CD4-positive, alpha-beta memory T cell (primary cell): ENCODE measurements at regions not wholly inside any gene's neighbourhood (a gene's known extent, or its start where the extent isn't known, plus 50 kb on each side); places are given as distances from the start of the nearest gene placed in this dataset.

Experiments
- CTCF ChIA-PET: fragments of 350-600 bp; sonication (Branson Sonifier 250); formaldehyde crosslinking; loops from one replicate; lab custom pipeline; 2021; ENCODE audit warnings: inconsistent platforms; ENCODE audit not compliant: partially characterized antibody; lab: Charles Lee
- POLR2A ChIA-PET: fragments of 350-600 bp; sonication (Branson Sonifier 250); formaldehyde crosslinking; loops from one replicate; lab custom pipeline; 2021; ENCODE audit not compliant: partially characterized antibody; lab: Charles Lee
- DNase-seq, 5 donors: peaks; one replicate each; pipeline versions ENCODE4 v3.0.0 to v3.0.0-alpha.2; 2020 to 2022; ENCODE audit warnings: mixed read lengths in 1 of 5
- H3K27ac ChIP-seq: one replicate; pipeline ENCODE4 v1.7.0; 2013; ENCODE audit warnings: low read depth, low read length
- H3K27me3 ChIP-seq: 2 replicates; pipeline ENCODE4 v1.7.0; 2013; ENCODE audit warnings: mild to moderate bottlenecking, low read length, moderate library complexity; ENCODE audit not compliant: insufficient read depth
- H3K36me3 ChIP-seq: 2 replicates; pipeline ENCODE4 v1.7.0; 2013; ENCODE audit warnings: mild to moderate bottlenecking, low read length, moderate library complexity; ENCODE audit not compliant: insufficient read depth
- H3K4me1 ChIP-seq: 2 replicates; pipeline ENCODE4 v1.7.0; 2013; ENCODE audit warnings: mild to moderate bottlenecking, low read length, moderate library complexity; ENCODE audit not compliant: insufficient read depth
- H3K4me3 ChIP-seq, 2 donors: one replicate each; pipeline ENCODE4 v1.7.0; 2013; ENCODE audit warnings: low read length in 2 of 2, mild to moderate bottlenecking in 1 of 2
- H3K9me3 ChIP-seq, 2 donors: one replicate each; pipeline ENCODE4 v1.7.0; 2013; ENCODE audit warnings: low read length in 2 of 2, control low read depth in 1 of 2; ENCODE audit not compliant: control insufficient read depth in 1 of 2
- H3K27ac Mint-ChIP-seq, 7 donors: one replicate each; pipeline ENCODE4 v1.8.0; 2020 to 2021; ENCODE audit warnings: mixed read lengths in 7 of 7, mild to moderate bottlenecking in 6 of 7, inconsistent platforms in 3 of 7, moderate library complexity in 3 of 7
- H3K27me3 Mint-ChIP-seq, 2 donors: one replicate each; pipeline ENCODE4 v1.8.0; 2020 to 2021; ENCODE audit warnings: mixed read lengths in 2 of 2
- H3K36me3 Mint-ChIP-seq, 2 donors: one replicate each; pipeline ENCODE4 v1.8.0; 2020 to 2021; ENCODE audit warnings: mixed read lengths in 2 of 2, inconsistent platforms in 1 of 2, mild to moderate bottlenecking in 1 of 2
- H3K4me1 Mint-ChIP-seq, 4 donors: one replicate each; pipeline ENCODE4 v1.8.0; 2020 to 2021; ENCODE audit warnings: mixed read lengths in 4 of 4, mild to moderate bottlenecking in 1 of 4
- H3K4me3 Mint-ChIP-seq, 8 donors: one replicate each; pipeline ENCODE4 v1.8.0; 2020 to 2021; ENCODE audit warnings: mixed read lengths in 8 of 8, mild to moderate bottlenecking in 7 of 8, moderate library complexity in 6 of 8, inconsistent platforms in 3 of 8
- H3K9me3 Mint-ChIP-seq, 8 donors: one replicate each; pipeline ENCODE4 v1.8.0; 2020 to 2021; ENCODE audit warnings: mixed read lengths in 8 of 8, mild to moderate bottlenecking in 5 of 8, inconsistent platforms in 3 of 8, moderate library complexity in 1 of 8
- intact Hi-C: fragments of 100-400 bp; cut with micrococcal nuclease; formaldehyde crosslinking; loops from one replicate; pipeline ENCODE4 v1.15.1; 2023

DNA sequence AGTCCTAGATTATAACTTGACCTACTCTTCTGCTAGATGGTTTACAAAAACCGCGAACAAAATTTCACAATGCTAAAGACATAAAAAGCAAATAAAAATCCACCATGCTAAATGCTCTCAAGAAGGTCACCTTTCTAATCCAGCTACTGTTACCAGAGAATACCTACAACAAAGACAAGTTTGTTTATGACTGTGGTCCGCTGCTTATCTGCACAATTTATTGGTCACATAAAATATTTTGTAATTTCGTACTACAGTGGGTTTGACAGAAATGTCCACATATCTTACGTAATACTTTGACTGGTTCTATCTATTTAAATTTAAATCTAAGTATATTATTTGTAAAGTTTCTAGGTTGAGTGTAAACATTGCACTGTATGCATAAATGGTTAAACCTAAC is 257.6 kb upstream of the ZNF608 start:
- H3K27ac ChIP-seq: no peak overlapping the region
- H3K36me3 ChIP-seq: no peaks in the 10 kb centered on the region
- no peaks in the 10 kb centered on the region for H3K27me3 ChIP-seq
- Mint-ChIP-seq H3K36me3 (peaks cover 0 to 4% of the 10 kb centered on the region in 2 donors), H3K27me3 (no peaks in the 10 kb centered on the region), H3K4me3 (no peak overlapping the region), H3K4me1 (no peaks in the 10 kb centered on the region), H3K9me3 (peaks cover 0 to 6% (median 3%) of the 10 kb centered on the region in 8 donors), H3K27ac (no peak overlapping the region)
- no peak for DNase-seq
- no peaks in the 10 kb centered on the region for H3K9me3 ChIP-seq
- no peak overlapping the region for H3K4me3 ChIP-seq
- H3K4me1 ChIP-seq: no peaks in the 10 kb centered on the region
- CTCF ChIA-PET: no interaction called here
- intact Hi-C loops: no loop called here
- POLR2A ChIA-PET: no interaction called here

DNA sequence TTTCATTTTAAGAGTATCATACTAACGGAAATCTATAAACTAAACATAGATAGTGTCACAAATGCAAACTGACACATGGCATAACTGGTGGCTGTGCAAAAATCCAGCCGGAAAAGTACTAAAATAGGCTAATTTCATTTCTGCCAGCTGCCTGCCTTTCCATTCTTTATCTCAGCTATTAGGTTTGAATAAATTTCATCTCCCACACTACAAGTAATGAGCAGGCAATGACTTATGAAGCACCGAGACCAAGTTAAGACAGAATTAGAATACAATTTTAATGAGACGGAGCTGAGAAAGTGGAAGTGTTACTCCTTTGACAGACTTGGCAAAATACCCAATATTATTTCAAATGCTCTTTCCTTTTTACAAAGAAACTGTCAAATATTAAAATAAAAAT is 258.8 kb upstream of the ZNF608 start:
- H3K4me3 ChIP-seq: no peak overlapping the region
- intact Hi-C loops: no loop called here

DNA sequence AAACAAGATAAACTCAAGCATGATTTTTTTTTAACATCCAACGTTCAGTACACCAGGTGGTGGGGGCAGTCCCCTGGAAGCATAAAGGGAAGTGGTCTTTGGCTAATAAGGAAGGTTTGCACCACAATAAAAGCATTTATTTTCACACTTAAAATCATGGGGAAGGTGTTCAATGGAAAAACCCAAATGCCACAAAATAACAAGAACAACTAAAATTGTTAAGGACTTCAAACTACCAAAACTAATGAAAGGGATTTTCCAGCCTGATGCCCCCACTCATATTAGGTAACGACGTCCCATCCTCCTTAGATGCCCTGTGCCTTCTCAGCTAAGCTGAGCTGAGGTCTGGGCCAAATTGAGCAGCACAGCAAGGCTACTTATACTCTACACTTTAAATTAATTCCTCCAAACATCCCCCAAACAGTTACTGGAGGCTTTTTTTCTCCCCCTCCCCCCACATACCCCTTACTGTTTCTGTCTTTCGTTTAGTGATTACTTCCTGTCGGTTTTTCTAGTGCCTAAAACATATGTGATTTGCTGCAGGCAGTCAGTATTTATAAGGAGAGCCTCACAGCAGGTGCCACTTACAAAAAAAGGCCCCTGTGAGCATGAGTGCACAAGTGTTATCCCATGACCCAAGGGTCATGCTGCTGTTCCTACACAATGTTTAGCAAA is 259.7 kb upstream of the ZNF608 start:
- DNase-seq: no peak
- ChIA-PET CTCF (no interaction called here), POLR2A (no interaction called here)
- intact Hi-C loops: no loop called here
- Histone ChIP-seq H3K4me3 (no peak overlapping the region), H3K4me1 (no peaks in the 10 kb centered on the region), H3K27me3 (no peaks in the 10 kb centered on the region), H3K36me3 (no peaks in the 10 kb centered on the region), H3K9me3 (no peaks in the 10 kb centered on the region), H3K27ac (no peak overlapping the region)
- H3K4me1 Mint-ChIP-seq: no peaks in the 10 kb centered on the region
- no peaks in the 10 kb centered on the region for H3K27me3 Mint-ChIP-seq
- H3K36me3 Mint-ChIP-seq: peaks cover 0 to 3% of the 10 kb centered on the region in 2 donors
- no peak overlapping the region for H3K27ac Mint-ChIP-seq
- no peak overlapping the region for H3K4me3 Mint-ChIP-seq
- H3K9me3 Mint-ChIP-seq: peaks cover 0 to 4% (median 2%) of the 10 kb centered on the region in 8 donors

More for the DNA sequence above, 258.8 kb upstream of the ZNF608 start:
- Histone ChIP-seq H3K4me1 (no peaks in the 10 kb centered on the region), H3K9me3 (no peaks in the 10 kb centered on the region), H3K27ac (no peak overlapping the region), H3K36me3 (no peaks in the 10 kb centered on the region), H3K27me3 (no peaks in the 10 kb centered on the region)
- Mint-ChIP-seq H3K4me3 (no peak overlapping the region), H3K27ac (no peak overlapping the region), H3K4me1 (no peaks in the 10 kb centered on the region), H3K36me3 (peaks cover 0 to 4% of the 10 kb centered on the region in 2 donors), H3K27me3 (no peaks in the 10 kb centered on the region), H3K9me3 (peaks cover 0 to 6% (median 3%) of the 10 kb centered on the region in 8 donors)
- ChIA-PET POLR2A (no interaction called here), CTCF (no interaction called here)
- no peak for DNase-seq

GRCh38 chr5:125010356-125010755 is 263.9 kb upstream of the ZNF608 start:
- Mint-ChIP-seq H3K4me1 (no peaks in the 10 kb centered on the region), H3K9me3 (peaks cover 0 to 4% (median 0%) of the 10 kb centered on the region in 8 donors), H3K4me3 (no peak overlapping the region), H3K36me3 (no peaks in the 10 kb centered on the region), H3K27me3 (no peaks in the 10 kb centered on the region), H3K27ac (no peak overlapping the region)
- DNase-seq: no peak
- ChIA-PET POLR2A (no interaction called here), CTCF (no interaction called here)
- no peaks in the 10 kb centered on the region for H3K9me3 ChIP-seq
- H3K36me3 ChIP-seq: no peaks in the 10 kb centered on the region
- no peak overlapping the region for H3K4me3 ChIP-seq
- intact Hi-C loops: no loop called here
- H3K27ac ChIP-seq: no peak overlapping the region
- no peaks in the 10 kb centered on the region for H3K4me1 ChIP-seq
- H3K27me3 ChIP-seq: no peaks in the 10 kb centered on the region

GRCh38 chr5:125011014-125011413 is 264.6 kb upstream of the ZNF608 start:
- H3K9me3 ChIP-seq: no peaks in the 10 kb centered on the region
- Mint-ChIP-seq H3K4me1 (no peaks in the 10 kb centered on the region), H3K9me3 (peaks cover 0 to 4% (median 0%) of the 10 kb centered on the region in 8 donors), H3K27me3 (no peaks in the 10 kb centered on the region), H3K27ac (no peak overlapping the region), H3K36me3 (no peaks in the 10 kb centered on the region), H3K4me3 (no peak overlapping the region)
- ChIA-PET POLR2A (no interaction called here), CTCF (no interaction called here)
- intact Hi-C loops: no loop called here
- no peaks in the 10 kb centered on the region for H3K27me3 ChIP-seq
- no peak overlapping the region for H3K4me3 ChIP-seq
- H3K4me1 ChIP-seq: no peaks in the 10 kb centered on the region
- no peaks in the 10 kb centered on the region for H3K36me3 ChIP-seq
- DNase-seq: no peak
- H3K27ac ChIP-seq: no peak overlapping the region

DNA sequence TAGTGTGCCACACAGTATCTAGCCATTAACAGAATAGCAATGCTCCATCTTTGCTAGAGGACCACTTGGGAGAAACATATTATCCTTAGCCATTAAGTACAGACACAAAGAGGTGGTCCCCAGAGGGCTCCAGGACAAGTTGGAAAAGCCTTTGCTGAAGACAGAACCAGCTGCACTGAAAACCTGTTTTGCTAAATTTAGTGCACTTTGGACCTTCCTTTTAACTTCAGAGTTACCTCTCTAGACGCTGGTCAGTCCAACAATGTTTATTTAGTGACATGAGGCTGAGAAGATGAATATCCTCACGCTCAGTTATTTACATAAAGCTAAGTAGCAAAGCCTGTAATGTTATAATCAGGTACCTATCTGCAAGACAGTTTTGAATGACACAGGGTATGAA is 265.0 kb upstream of the ZNF608 start:
- no peaks in the 10 kb centered on the region for H3K4me1 Mint-ChIP-seq
- no peak overlapping the region for H3K27ac Mint-ChIP-seq
- no peaks in the 10 kb centered on the region for H3K27me3 Mint-ChIP-seq
- H3K9me3 ChIP-seq: no peaks in the 10 kb centered on the region
- H3K36me3 ChIP-seq: no peaks in the 10 kb centered on the region
- POLR2A ChIA-PET: no interaction called here
- H3K27me3 ChIP-seq: no peaks in the 10 kb centered on the region
- peaks cover 0 to 4% (median 0%) of the 10 kb centered on the region in 8 donors for H3K9me3 Mint-ChIP-seq
- intact Hi-C loops: no loop called here
- DNase-seq: no peak
- H3K4me3 Mint-ChIP-seq: no peak overlapping the region
- CTCF ChIA-PET: no interaction called here
- H3K36me3 Mint-ChIP-seq: no peaks in the 10 kb centered on the region
- no peak overlapping the region for H3K4me3 ChIP-seq
- no peak overlapping the region for H3K27ac ChIP-seq
- no peaks in the 10 kb centered on the region for H3K4me1 ChIP-seq

DNA sequence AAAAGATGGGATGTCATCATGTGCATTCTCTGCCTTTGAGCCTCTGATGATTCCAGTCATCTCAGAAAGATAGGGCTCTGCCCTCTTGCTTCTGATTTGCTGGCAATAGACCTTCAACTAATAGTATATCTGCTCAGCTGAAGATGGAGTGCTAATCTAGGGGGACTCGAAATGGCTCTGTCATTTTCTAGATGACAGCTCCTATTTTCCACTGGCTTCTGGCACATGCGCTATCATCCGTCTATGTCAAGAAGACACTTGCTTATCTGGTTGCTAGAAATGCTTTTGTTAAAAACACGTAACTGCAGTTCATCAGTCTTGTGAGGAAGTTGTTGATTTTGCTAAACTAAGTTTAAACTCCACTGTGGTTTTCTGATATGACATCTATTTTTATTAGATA is 265.5 kb upstream of the ZNF608 start:
- Mint-ChIP-seq H3K4me1 (no peaks in the 10 kb centered on the region), H3K27me3 (no peaks in the 10 kb centered on the region), H3K4me3 (no peak overlapping the region), H3K27ac (no peak overlapping the region), H3K36me3 (no peaks in the 10 kb centered on the region), H3K9me3 (peaks cover 0 to 4% (median 0%) of the 10 kb centered on the region in 8 donors)
- Histone ChIP-seq H3K4me1 (no peaks in the 10 kb centered on the region), H3K9me3 (no peaks in the 10 kb centered on the region), H3K36me3 (no peaks in the 10 kb centered on the region), H3K4me3 (no peak overlapping the region), H3K27ac (no peak overlapping the region), H3K27me3 (no peaks in the 10 kb centered on the region)
- intact Hi-C loops: no loop called here
- DNase-seq: no peak
- CTCF ChIA-PET: no interaction called here
- POLR2A ChIA-PET: no interaction called here
